GM18909 (cell line): ENCODE measurements at regions not wholly inside any gene's neighbourhood (a gene's known extent, or its start where the extent isn't known, plus 50 kb on each side); places are given as distances from the start of the nearest gene placed in this dataset.

Source experiments
- ATAC-seq: cut with Tn5 transposase; IDR thresholded peaks from one replicate; pipeline ENCODE4 v1.9.1; 2021; ENCODE audit warnings: mild to moderate bottlenecking; ENCODE audit not compliant: unreplicated experiment, poor library complexity

DNA sequence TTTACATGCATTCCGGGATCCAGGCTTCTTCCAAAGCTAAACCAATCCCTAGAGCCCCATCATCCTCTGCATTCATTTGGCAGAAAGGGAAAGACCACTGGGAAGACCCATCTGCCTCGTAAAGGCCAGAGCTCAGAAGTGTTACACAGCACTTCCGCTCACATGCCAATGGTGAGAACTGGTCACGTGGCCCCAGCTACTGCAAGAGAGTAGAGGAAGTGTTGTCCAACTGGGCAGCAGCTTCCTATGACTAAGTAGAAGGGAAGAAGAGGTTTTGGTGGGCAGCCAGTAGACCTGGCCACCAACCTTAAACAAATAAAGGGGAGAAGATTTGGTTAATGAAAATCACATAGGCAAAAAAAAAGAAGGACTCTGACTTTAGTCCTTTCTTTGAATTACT is 74.4 kb upstream of the PPP2R3A start:
- ATAC-seq: no peak

DNA sequence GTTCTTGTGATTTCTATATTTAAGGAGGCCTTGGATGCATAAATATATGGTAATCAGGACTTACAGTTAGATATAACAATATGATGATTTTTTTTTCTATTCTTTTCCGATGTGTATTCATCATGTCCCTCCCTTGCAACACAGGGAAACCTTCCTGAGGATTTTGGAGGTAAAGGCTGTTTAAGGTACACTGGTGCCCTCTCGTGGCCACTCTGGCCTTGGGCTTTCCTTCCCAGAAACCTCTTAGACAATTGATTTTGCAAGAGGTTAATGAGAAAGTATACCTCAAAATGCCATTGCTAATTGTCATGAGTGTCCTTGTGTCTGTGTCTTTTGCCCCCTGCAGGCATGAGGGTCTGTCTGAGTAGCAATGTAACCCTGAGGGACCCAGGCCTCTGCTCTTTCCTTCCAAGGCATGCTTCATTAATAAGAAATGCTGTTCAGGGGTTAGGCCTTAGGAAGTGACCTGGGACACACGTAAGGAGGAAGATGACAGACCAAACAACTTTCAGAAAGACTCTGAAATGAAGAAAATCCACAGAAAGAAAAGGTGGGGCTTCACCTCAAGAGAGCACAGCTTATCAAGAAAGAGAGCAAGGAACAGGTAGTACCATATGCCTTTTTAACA is 70.3 kb upstream of the PPP2R3A start:
- ATAC-seq: no peak

DNA sequence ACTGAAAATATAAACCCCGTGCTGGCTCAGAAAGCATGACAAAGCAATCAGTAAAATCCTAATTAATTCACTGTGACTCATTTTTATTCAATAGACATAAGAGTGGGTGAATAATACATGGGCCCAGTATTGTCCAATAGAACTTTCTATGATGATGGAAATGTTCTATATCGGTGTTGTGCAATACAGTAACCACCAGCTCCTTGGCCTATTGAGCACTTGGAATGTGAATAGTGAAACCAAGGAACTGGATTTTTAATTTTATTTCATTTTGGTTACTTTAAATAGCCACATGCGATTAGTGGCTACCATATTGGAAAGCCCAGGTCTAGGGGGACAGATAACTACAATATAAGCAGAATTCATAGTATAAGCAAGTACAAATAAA is 69.8 kb upstream of the PPP2R3A start:
- ATAC-seq: no peak

DNA sequence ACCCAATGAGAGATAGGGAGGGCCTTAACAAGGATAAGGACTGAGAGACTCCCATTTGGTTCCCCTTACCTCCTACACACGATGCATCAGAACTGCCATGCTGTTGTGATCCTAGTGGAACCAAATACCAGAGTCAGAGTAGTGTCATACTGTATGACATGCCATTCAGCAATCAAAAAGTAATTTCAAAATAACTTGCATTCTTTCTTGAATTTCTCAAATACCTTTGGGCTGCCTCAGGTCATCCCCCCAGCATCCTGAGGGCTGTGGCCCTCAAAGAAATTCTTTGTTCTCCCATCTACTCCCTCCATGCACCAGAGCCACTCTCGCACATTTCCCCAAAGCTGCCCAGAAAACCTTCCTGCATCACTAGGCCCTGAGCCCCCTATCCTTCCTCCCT is 68.9 kb upstream of the PPP2R3A start:
- no peak for ATAC-seq

DNA sequence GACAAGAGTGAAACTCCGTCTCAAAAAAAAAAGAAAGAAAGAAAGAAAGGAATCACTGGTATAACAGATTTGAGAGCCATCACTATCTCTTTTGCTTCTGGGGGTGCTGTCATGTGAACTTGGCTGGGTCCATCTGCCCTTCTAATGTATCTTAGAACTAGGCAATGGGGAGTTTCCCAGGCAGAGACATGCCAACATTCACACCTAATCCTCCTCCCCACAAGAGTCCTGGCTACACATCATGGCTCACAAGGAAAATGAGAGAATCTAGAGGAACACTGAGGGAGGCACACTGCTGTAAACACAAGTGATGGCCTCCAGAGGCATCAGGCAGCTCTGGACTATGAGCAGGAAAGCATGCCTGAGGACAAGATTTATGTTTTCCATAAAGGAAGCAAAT is 67.8 kb upstream of the PPP2R3A start:
- ATAC-seq: no peak

DNA sequence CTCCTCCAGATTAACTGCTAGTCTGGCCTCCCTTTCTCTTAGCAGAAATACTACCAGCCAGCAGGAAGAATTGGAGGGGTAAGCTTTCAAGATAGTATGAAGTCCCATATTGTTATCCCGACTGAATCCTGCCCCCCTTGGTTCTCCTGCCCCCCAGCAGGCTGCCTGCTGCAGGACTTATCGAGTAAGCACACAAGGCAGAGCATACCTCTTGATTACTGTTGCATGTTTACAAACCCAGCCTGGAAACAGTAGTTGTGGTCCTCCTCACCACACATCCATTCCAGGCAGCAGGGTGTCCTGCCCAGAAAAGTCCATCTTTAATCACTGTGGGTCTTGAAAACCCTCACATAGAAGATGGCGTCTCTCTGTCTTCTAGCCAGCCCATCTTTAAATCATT is 66.8 kb upstream of the PPP2R3A start:
- no peak for ATAC-seq

DNA sequence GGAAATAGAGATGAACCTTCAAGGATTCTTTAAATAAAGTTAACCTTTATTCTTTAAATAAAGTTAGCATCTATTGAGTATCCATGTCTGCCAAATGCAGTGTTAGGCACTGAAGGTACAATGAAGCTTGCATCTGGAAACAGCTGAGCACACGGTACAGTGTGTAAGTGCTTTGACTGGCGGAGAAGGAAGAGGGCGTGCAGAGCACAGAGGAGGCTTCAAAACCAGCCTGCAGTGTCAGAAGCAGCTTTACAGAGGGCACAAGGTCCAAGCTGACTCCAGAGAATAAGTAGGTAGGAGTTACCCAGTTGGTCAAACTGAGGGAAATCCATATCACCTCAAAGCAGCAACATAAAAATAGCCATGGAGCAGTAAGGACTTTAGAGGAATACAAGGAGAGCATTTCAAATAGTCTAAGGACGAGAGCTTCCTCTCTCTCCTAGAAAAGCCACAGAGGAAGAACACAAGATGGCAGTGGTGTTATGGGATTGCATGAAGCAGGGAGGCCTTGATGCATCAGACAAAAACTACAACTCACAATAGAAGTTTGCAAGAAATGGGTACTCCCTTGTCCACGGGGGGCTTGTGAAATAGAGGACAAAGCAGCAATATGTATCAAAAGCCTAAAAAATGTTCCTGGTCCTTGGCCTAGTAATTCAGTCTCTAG is 60.3 kb upstream of the PPP2R3A start:
- no peak for ATAC-seq

DNA sequence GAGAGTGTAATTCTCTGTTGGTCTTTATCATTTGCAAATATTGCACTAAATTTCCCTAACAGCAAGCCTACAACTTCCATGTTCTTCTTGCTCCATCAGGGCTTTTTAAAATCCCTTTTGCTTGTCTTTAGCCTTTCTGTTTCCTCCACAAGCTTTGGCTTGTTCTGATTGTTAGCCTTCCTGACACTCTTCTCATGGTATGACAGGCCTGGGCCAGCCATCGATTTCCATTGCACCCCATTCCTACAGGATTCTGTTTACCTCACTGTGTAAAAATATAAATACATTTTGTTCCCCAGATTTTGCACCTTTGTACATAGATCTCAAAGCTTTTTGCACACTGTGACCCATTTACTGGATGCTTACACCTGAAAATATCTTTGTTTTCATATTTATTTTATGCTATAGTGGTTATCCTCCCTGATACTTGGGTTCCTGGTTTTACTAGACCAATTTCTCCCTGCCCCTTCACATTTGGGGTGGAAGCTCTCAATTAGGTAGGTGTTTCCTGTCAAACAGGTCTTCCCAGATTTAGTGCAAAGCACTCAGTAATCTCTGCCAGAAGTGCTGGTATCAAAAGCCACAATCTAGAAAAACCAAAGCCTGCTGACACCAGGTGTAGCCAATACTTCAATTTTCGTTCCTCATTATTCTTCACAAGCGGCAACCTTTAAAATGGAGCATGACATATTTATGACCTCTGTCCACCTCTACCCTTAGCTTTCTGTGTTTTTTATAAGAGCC is 57.9 kb upstream of the PPP2R3A start:
- no peak for ATAC-seq

DNA sequence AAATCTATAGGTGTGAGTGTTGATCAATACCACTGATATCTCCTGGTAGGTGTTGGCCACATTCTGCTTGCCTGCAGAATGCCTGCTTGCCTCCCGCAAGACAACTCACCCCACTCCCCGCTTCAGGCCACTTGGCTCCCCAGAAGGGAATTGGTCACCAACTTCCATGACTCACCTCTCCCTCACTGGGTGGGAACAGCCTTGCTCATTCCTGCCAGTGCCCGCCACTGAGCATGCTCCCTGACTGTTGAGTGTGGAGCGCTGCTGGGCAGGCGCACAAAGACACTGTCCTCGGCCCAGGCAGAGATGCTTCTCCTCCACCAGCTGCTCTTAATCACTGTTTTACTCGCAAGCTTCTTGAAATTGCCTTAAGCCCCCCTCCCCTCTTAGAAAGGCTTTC is 57.3 kb upstream of the PPP2R3A start:
- ATAC-seq: no peak

DNA sequence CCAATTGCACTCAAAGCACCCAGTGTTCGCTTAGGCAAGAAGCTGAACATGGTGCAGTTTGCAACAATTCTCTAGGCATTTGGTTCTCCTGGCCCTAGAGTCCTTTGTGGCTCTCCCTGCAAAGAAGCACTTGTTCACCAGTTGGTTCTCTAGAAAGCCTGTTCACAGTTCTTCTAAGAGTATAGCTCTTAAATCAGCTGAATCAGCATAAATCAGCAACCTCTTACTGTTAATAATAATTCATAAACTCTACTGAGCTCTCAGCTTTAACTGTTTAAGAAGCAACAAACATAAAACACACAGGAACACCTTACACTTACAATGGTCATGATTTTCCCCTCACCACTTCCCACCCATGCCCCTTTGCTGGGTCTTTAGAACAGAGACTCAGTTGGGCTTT is 56.8 kb upstream of the PPP2R3A start:
- ATAC-seq: no peak

DNA sequence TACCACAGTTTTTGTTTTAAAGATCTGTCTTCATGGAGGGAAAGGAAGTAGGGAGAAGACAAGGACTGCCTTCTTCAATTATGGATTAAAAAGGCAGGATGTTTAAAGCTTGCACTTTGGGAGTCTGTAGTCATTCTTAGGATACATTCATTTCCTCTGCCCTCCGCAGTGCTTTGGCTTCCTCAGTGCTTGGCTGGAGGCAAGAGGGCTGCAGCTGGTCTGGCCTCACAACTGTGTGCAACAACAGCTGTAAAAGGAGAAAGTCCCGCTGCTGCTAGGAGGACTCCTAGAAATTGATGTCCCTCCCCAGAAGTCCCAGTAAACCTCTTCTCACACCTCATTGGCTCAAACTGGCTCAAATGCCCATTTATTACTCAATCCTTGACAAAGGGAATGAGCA is 54.4 kb upstream of the PPP2R3A start:
- no peak for ATAC-seq

DNA sequence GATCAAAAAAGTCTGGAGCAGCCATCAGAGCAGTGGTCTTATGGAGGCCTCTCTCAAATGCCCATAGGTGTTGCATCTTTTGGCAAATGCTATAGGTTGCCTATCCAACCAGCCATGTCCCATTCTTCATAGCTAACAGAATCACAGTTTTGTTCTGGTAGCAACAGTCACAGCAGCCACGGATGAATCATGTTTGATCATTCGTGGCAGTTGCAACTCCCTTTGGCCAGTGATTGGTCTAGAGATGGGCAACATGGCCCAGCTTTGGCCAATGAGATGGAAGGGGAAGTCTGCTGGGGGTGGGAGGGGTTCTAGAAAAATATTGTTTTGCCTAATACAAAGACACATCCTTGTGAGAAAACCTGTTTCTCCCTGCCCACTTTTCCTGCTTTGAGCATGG is 50.3 kb upstream of the PPP2R3A start:
- no peak for ATAC-seq
